Naive thymus-derived CD8-positive, alpha-beta T cell (primary cell): ENCODE measurements at regions not wholly inside any gene's neighbourhood (a gene's known extent, or its start where the extent isn't known, plus 50 kb on each side); places are given as distances from the start of the nearest gene placed in this dataset.

ENCODE experiments used
- ATAC-seq, 2 donors: fragments of 150-1000 bp; cut with Tn5 transposase in 1 of 2; sonication (Bioruptor Pico), chemical (Tn5 transposase) in 1 of 2; 1 replicate in 1 of 2; 2 replicates in 1 of 2; pipeline ENCODE4 v1.10.0; 2021; ENCODE audit warnings: mild to moderate bottlenecking in 2 of 2, moderate library complexity in 2 of 2
- POLR2A ChIA-PET: fragments of 350-600 bp; sonication (Branson Sonifier 250); formaldehyde crosslinking; loops from one replicate; lab custom pipeline; 2021; ENCODE audit warnings: antibody characterized with exemption; lab: Charles Lee
- DNase-seq, 10 donors: peaks; one replicate each; pipeline versions ENCODE4 v3.0.0 to v3.0.0-alpha.2; 2020 to 2022
- H3K27ac Mint-ChIP-seq, 10 donors: one replicate each; pipeline ENCODE4 v1.8.0; 2020 to 2022; ENCODE audit warnings: mild to moderate bottlenecking in 10 of 10, mixed read lengths in 10 of 10, moderate library complexity in 4 of 10, inconsistent platforms in 1 of 10
- H3K27me3 Mint-ChIP-seq, 5 donors: one replicate each; pipeline ENCODE4 v1.8.0; 2021 to 2022; ENCODE audit warnings: mixed read lengths in 5 of 5
- H3K36me3 Mint-ChIP-seq, 3 donors: one replicate each; pipeline ENCODE4 v1.8.0; 2020 to 2022; ENCODE audit warnings: mixed read lengths in 3 of 3, mild to moderate bottlenecking in 2 of 3, inconsistent platforms in 1 of 3
- H3K4me1 Mint-ChIP-seq, 4 donors: one replicate each; pipeline ENCODE4 v1.8.0; 2021 to 2022; ENCODE audit warnings: mixed read lengths in 4 of 4
- H3K4me3 Mint-ChIP-seq, 10 donors: one replicate each; pipeline ENCODE4 v1.8.0; 2020 to 2022; ENCODE audit warnings: mild to moderate bottlenecking in 10 of 10, mixed read lengths in 10 of 10, moderate library complexity in 6 of 10, inconsistent platforms in 1 of 10
- H3K9me3 Mint-ChIP-seq, 9 donors: one replicate each; pipeline ENCODE4 v1.8.0; 2020 to 2022; ENCODE audit warnings: mixed read lengths in 9 of 9, mild to moderate bottlenecking in 3 of 9, inconsistent platforms in 1 of 9, moderate library complexity in 1 of 9

DNA sequence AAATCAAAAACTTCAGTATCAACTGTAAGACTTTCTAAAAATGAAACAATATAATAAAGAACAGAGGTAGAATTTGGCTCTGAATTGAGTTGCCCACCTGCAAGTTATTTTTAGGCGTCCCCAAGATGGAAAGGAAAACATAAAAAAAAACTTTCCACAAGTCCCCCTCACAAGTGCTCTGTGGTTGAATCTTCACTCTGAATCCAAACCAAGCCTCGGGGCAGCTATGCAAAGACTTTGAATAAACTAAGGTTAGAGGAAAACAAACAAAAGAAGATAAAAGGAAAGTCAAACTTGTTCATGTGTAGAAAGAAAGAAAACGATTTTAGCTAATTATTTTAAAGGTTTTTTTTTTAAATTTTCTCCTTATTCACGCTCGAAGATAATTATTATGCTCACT lies 372.4 kb upstream of the SLIT2 start:
- Mint-ChIP-seq H3K27ac (no peak overlapping the region), H3K4me1 (no peaks in the 10 kb centered on the region), H3K27me3 (no peaks in the 10 kb centered on the region), H3K9me3 (peaks cover 0 to 33% (median 4%) of the 10 kb centered on the region in 9 donors), H3K4me3 (no peak overlapping the region), H3K36me3 (peaks cover 0 to 5% (median 0%) of the 10 kb centered on the region in 3 donors)
- POLR2A ChIA-PET: no interaction called here
- DNase-seq (no peak), ATAC-seq (no peak)

DNA sequence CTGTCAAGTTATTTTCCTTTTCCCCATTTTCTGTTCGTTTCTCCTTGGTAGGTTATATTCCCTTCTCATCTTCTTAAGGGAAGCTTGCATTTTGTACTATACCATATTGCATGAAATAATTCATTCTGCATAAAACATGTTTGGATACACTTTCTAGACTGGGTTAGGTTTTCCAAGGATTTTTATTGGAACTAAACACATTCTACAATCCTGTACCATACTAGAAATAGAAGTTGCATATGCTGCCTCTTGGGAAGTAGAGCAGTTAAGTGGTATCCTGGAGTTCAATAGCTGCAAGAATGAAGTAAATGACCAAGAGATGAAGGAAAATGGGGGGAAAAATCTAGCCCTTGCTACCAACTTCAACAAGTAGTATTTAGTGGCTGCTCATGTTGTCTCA lies 393.7 kb upstream of the SLIT2 start:
- ATAC-seq: no peak
- Mint-ChIP-seq H3K27me3 (no peaks in the 10 kb centered on the region), H3K4me3 (no peak overlapping the region), H3K27ac (no peak overlapping the region), H3K4me1 (no peaks in the 10 kb centered on the region), H3K9me3 (peaks cover 6 to 30% (median 15%) of the 10 kb centered on the region in 9 donors), H3K36me3 (no peaks in the 10 kb centered on the region)
- DNase-seq: no peak
- POLR2A ChIA-PET: no interaction called here

DNA sequence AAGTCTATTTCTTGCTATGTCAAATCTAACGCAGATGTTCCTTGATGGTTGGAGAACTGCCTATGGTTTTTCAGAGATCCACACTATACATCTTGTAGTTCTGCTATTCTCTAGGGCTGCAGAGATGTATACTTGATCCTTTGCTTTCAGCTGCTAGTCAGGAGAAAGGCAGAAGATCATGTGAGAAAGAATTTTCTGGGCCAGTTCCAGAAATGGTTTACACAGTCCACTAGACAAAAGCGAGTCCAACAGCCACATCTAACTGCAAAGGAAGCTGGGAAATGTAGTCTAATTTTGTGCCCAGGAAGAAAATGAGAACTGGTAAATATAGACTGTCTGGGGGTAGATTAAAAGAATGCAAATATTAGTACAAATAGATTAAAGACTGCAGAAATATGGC lies 394.3 kb upstream of the SLIT2 start:
- DNase-seq: no peak
- no peak overlapping the region for H3K27ac Mint-ChIP-seq

DNA sequence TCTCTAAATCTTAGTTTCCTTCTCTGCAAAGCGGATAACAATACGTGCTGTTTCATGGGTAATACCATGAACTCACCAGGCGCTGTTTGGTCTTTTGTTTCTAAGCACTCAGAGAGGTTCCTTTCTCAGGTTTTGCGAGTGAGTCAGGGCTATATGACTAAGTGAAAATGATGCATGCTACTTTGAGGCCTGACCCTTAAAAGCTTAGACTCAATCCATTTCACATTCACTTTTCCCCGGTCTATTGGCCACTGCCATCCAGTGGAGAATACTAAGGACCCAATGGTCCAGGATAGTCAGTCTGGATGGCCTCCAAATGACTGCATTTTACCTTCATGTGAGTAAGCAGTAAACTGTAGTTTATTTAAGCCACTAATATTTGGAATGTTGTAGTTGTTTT lies 400.8 kb upstream of the SLIT2 start:
- H3K4me3 Mint-ChIP-seq: no peak overlapping the region
- H3K9me3 Mint-ChIP-seq: peaks cover 0 to 24% (median 7%) of the 10 kb centered on the region in 9 donors
- ATAC-seq (no peak), DNase-seq (no peak)
- no peak overlapping the region for H3K27ac Mint-ChIP-seq
- POLR2A ChIA-PET: no interaction called here
- peaks cover 0 to 1% (median 0%) of the 10 kb centered on the region in 5 donors for H3K27me3 Mint-ChIP-seq
- H3K4me1 Mint-ChIP-seq: no peaks in the 10 kb centered on the region
- no peaks in the 10 kb centered on the region for H3K36me3 Mint-ChIP-seq

More for the DNA sequence above, 394.3 kb upstream of the SLIT2 start:
- peaks cover 6 to 31% (median 18%) of the 10 kb centered on the region in 9 donors for H3K9me3 Mint-ChIP-seq
- no peak for ATAC-seq
- H3K4me3 Mint-ChIP-seq: no peak overlapping the region
- H3K4me1 Mint-ChIP-seq: no peaks in the 10 kb centered on the region
- no peaks in the 10 kb centered on the region for H3K36me3 Mint-ChIP-seq
- POLR2A ChIA-PET: no interaction called here
- H3K27me3 Mint-ChIP-seq: no peaks in the 10 kb centered on the region

DNA sequence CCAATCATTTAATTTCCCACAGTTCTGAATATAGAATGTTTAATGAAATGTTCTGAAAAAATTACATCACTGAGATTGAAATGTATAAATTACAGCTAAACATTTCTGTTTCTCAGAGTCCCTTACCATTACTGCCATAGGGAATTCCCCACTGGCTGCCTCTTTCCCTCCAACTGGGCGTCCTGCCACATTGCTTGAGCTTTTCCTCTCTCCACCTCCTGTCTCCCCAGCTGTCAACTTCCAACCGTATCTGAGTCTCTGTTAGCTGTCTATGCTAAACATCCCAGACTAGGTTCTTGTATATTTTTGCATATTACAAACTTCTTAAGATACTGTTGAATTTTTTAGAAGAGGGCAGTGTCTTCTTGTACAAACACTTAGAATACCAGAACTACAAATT lies 407.3 kb upstream of the SLIT2 start:
- ATAC-seq (no peak), DNase-seq (no peak)
- no peak overlapping the region for H3K27ac Mint-ChIP-seq
- H3K9me3 Mint-ChIP-seq: peaks cover 0 to 9% (median 5%) of the 10 kb centered on the region in 9 donors
- POLR2A ChIA-PET: no interaction called here
- no peaks in the 10 kb centered on the region for H3K27me3 Mint-ChIP-seq
- H3K4me3 Mint-ChIP-seq: no peak overlapping the region
- H3K4me1 Mint-ChIP-seq: no peaks in the 10 kb centered on the region
- H3K36me3 Mint-ChIP-seq: no peaks in the 10 kb centered on the region

DNA sequence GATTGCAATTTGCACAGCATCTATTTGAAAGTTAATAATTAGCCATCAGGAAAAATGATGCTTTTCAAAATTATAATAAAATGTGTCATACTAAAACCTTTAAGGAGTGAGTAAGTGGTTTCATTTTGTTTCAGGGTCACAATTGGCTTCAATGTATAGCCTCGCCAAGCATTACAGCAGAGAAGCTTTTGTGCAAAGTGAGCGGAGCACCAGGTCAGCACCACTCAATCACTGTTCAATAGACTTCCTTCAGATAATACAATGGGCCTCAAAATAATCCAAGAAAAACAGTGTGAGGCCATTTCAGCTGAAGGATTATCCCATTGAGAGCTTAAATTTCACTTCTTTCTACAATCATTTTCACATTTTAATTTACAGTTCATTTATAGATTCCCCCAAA lies 409.2 kb upstream of the SLIT2 start:
- H3K36me3 Mint-ChIP-seq: no peaks in the 10 kb centered on the region
- POLR2A ChIA-PET: no interaction called here

DNA sequence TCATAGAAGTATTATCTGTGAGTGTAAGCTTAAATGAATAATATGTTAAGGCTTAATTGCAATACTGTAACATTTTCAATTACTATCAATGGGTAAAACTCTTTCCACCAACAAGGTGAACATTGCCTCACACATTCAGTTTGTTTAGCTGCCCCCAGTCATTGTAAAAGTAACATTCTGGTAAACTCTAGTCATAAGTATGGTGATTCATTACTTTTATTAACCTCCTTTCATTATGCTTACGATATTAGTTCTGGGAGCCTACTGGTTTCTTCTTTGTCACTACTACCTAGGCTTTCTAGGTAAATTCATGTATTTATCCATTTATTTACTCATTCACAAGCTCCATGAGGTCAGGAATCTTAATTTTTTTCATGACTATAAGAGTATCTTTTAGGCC lies 412.8 kb upstream of the SLIT2 start:
- H3K4me3 Mint-ChIP-seq: no peak overlapping the region
- H3K4me1 Mint-ChIP-seq: no peaks in the 10 kb centered on the region
- ATAC-seq (no peak), DNase-seq (no peak)
- H3K27ac Mint-ChIP-seq: no peak overlapping the region
- POLR2A ChIA-PET: no interaction called here
- H3K36me3 Mint-ChIP-seq: no peaks in the 10 kb centered on the region
- peaks cover 3 to 13% (median 7%) of the 10 kb centered on the region in 9 donors for H3K9me3 Mint-ChIP-seq
- no peaks in the 10 kb centered on the region for H3K27me3 Mint-ChIP-seq

More for the DNA sequence above, 409.2 kb upstream of the SLIT2 start:
- H3K9me3 Mint-ChIP-seq: peaks cover 0 to 9% (median 7%) of the 10 kb centered on the region in 9 donors
- DNase-seq: no peak
- H3K27me3 Mint-ChIP-seq: no peaks in the 10 kb centered on the region
- no peak overlapping the region for H3K27ac Mint-ChIP-seq
- no peaks in the 10 kb centered on the region for H3K4me1 Mint-ChIP-seq
- H3K4me3 Mint-ChIP-seq: no peak overlapping the region
- no peak for ATAC-seq

DNA sequence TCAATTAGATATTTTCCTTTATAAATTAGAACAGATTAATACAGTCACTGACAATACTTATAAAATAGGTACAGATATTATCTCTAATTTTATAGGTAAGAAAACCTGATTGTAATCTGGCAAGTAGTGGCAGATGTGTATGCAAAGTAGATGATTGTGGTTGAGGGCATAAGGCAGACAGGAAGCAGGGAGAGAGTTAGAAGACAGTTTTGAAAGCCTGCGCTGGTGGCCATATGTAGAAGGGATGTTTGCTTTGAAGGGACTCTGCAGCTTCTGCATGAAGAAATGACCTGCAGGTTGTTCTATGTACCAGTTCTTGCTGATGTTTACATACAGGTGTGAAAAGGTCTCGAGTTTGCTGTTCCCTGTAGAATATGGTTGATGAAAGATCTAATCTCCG lies 416.3 kb upstream of the SLIT2 start:
- POLR2A ChIA-PET: no interaction called here

DNA sequence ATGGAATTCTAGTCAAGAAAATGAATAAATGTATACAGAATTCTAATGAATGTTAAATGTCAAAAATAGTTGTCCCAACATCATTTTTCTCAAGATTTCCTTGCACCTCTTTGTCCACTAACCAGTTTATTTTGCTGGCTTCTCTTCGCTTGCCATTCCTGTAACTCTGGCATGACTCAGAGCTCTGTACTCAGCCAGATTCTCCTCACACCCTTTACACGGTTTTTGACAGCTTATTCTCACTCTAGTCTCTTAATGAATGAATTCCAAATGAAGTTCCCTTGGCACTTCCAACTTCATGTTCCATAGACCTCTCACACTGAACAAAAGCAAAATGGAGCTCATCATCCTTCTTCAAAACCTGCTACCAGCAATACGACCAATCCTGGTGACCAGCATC lies 419.3 kb upstream of the SLIT2 start:
- ATAC-seq (no peak), DNase-seq (no peak)
- POLR2A ChIA-PET: no interaction called here
- Mint-ChIP-seq H3K4me1 (no peaks in the 10 kb centered on the region), H3K36me3 (no peaks in the 10 kb centered on the region), H3K9me3 (peaks cover 0 to 11% (median 5%) of the 10 kb centered on the region in 9 donors), H3K27me3 (no peaks in the 10 kb centered on the region), H3K4me3 (no peak overlapping the region), H3K27ac (no peak overlapping the region)

More for the DNA sequence above, 416.3 kb upstream of the SLIT2 start:
- ATAC-seq: no peak
- DNase-seq: no peak
- no peaks in the 10 kb centered on the region for H3K36me3 Mint-ChIP-seq
- no peak overlapping the region for H3K4me3 Mint-ChIP-seq
- no peak overlapping the region for H3K27ac Mint-ChIP-seq
- no peaks in the 10 kb centered on the region for H3K27me3 Mint-ChIP-seq
- H3K4me1 Mint-ChIP-seq: no peaks in the 10 kb centered on the region
- H3K9me3 Mint-ChIP-seq: peaks cover 0 to 11% (median 7%) of the 10 kb centered on the region in 9 donors

DNA sequence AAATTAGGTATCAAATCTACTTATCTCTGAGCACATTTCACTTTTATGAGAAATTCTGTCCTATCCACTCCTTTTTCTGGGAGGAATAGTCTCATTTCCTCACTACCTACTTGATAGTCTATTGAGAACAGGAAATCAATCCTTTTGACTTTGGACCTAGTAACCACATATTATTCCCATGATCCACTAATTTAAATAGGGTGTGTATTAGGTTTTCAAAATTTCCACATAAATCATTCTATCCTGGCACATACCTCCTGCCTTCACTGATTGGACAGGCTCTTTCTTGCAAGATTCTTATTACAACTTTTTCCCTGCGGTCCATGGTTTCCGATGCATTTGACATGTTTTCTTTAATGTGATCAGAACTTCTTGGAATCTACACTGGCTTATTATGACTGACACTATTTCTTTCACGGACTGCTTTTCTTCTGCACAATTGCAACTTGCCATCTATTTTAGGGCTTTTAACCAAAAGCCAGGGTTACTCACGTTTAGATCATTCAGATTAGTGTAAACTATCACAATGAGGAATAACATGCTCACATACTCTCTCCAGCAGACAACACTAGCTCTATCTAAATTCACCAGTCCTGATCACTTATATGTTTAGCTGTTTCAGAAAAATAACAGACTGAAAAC lies 419.9 kb upstream of the SLIT2 start:
- POLR2A ChIA-PET: no interaction called here
- no peaks in the 10 kb centered on the region for H3K27me3 Mint-ChIP-seq
- H3K4me1 Mint-ChIP-seq: no peaks in the 10 kb centered on the region
- ATAC-seq (no peak), DNase-seq (no peak)
- no peaks in the 10 kb centered on the region for H3K36me3 Mint-ChIP-seq
- no peak overlapping the region for H3K27ac Mint-ChIP-seq
- peaks cover 0 to 9% (median 3%) of the 10 kb centered on the region in 9 donors for H3K9me3 Mint-ChIP-seq
- no peak overlapping the region for H3K4me3 Mint-ChIP-seq

DNA sequence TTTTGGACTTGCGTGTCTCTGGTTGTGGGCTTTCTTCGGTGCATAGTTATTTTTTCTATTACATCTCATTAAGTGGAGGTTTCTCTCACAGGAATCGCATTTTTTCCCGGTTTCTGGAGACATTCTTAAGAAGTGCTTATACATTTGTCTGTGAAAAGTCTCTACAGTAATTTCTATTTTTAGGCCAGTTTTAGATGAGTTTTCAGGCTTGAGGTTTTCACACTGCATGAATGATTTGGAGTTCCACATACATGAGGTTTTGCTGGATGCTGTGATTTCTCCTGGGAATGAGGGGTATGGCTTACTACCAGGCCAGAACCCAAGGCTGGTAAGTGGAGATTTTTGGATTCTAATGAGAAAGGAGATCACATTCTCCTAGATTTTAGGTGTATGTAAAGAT lies 422.6 kb upstream of the SLIT2 start:
- peaks cover 0 to 8% (median 0%) of the 10 kb centered on the region in 9 donors for H3K9me3 Mint-ChIP-seq
- H3K27ac Mint-ChIP-seq: no peak overlapping the region
- POLR2A ChIA-PET: no interaction called here
- H3K4me3 Mint-ChIP-seq: no peak overlapping the region
- DNase-seq (no peak), ATAC-seq (no peak)
- H3K27me3 Mint-ChIP-seq: no peaks in the 10 kb centered on the region
- H3K36me3 Mint-ChIP-seq: no peaks in the 10 kb centered on the region
- no peaks in the 10 kb centered on the region for H3K4me1 Mint-ChIP-seq

DNA sequence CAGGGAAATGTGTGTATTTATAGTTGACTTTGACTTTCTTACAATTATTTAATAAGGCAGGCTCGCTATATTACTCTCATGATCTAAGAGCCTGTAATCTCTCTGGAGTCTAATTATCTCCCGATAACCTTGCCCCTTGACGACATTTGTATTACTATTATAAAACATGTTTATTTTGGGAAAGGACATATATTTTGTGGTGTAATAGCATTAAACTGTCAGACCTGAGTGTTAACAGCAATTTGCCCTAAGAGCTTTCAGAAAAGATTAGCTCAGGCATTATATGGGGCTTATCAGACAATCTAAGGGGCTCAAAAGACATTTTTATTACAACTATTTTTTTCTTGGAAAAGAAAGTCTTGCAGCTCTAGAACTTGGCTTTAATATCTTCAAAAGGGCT lies 427.9 kb upstream of the SLIT2 start:
- Mint-ChIP-seq H3K36me3 (no peaks in the 10 kb centered on the region), H3K4me3 (no peak overlapping the region), H3K4me1 (no peaks in the 10 kb centered on the region), H3K27ac (no peak overlapping the region), H3K9me3 (peaks cover 0 to 22% (median 2%) of the 10 kb centered on the region in 9 donors), H3K27me3 (no peaks in the 10 kb centered on the region)
- ATAC-seq: no peak
- no peak for DNase-seq
- POLR2A ChIA-PET: no interaction called here

DNA sequence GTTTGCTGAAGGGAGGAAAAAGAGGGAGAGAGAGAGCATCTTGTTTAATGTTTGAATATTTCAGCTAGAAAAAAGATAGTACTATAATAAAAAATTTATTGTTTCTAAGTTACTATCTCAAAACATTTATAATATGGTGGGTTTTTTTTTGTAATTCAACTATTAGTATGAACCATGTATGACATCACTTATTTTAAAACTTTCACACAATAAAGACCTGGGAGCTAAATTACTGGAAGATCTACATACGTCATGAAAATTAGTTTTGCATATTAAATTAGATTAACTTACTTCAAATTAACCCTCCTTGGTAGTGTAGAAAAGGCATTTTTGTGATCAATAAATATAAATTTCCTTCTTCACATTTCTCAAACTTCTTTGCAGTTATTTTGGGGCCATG lies 432.0 kb upstream of the SLIT2 start:
- Mint-ChIP-seq H3K4me1 (no peaks in the 10 kb centered on the region), H3K4me3 (no peak overlapping the region), H3K36me3 (no peaks in the 10 kb centered on the region), H3K9me3 (peaks cover 0 to 22% (median 4%) of the 10 kb centered on the region in 9 donors), H3K27me3 (no peaks in the 10 kb centered on the region), H3K27ac (no peak overlapping the region)
- DNase-seq: no peak
- ATAC-seq: no peak
- POLR2A ChIA-PET: no interaction called here

DNA sequence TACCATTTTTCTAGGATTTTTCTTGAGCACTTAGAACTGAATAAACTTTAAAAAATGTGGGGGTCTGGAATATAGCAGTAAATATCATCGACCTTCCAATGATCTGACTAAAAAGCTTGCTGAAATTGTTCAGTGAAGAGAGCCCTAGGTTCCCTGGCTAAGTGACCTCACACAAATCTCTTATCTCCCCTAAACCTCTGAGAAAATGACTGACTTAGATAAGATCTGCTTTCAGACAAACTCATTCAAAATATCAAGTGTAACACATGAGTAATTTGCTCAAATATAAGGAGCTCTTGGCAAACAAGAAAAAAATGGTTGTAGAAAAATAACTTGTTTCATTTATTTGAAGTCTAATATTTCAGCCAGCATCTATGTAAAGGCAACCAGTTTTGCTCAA lies 441.7 kb upstream of the SLIT2 start:
- H3K4me1 Mint-ChIP-seq: no peaks in the 10 kb centered on the region
- POLR2A ChIA-PET: no interaction called here
- no peak overlapping the region for H3K4me3 Mint-ChIP-seq
- no peaks in the 10 kb centered on the region for H3K36me3 Mint-ChIP-seq
- ATAC-seq (no peak), DNase-seq (no peak)
- H3K27me3 Mint-ChIP-seq: no peaks in the 10 kb centered on the region
- no peak overlapping the region for H3K27ac Mint-ChIP-seq
- H3K9me3 Mint-ChIP-seq: peaks cover 0 to 10% (median 3%) of the 10 kb centered on the region in 9 donors
